Smooth muscle cell (in vitro differentiated cells): ENCODE measurements at regions not wholly inside any gene's neighbourhood (a gene's known extent, or its start where the extent isn't known, plus 50 kb on each side); places are given as distances from the start of the nearest gene placed in this dataset.

Source experiments
- DNase-seq: peaks from one replicate; lab custom pipeline; 2025; ENCODE audit not compliant: unreplicated experiment; lab: John Stamatoyannopoulos, UW
- H2AFZ ChIP-seq: fragments of 200-600 bp; sonication (generic); 2 replicates; pipeline ENCODE4 v1.6.0; 2016; ENCODE audit warnings: antibody characterized with exemption, low read depth, mild to moderate bottlenecking
- H3F3A ChIP-seq: fragments of 200-600 bp; sonication (generic); 2 replicates; pipeline ENCODE4 v1.6.0; 2017; ENCODE audit warnings: antibody characterized with exemption, low read depth
- H3K27ac ChIP-seq: fragments of 200-600 bp; sonication (generic); 2 replicates; pipeline ENCODE4 v1.5.1; 2016; ENCODE audit warnings: low read depth, mild to moderate bottlenecking
- H3K27me3 ChIP-seq: fragments of 200-600 bp; sonication (generic); 2 replicates; pipeline ENCODE4 v1.6.1; 2016; ENCODE audit warnings: low read depth, mild to moderate bottlenecking
- H3K36me3 ChIP-seq: fragments of 200-600 bp; sonication (generic); 2 replicates; pipeline ENCODE4 v1.5.1; 2016; ENCODE audit warnings: low read depth
- H3K4me1 ChIP-seq: fragments of 200-600 bp; sonication (generic); 2 replicates; pipeline ENCODE4 v1.5.1; 2016; ENCODE audit warnings: low read depth
- H3K4me2 ChIP-seq: fragments of 200-600 bp; sonication (generic); 2 replicates; pipeline ENCODE4 v1.6.0; 2016; ENCODE audit warnings: mild to moderate bottlenecking
- H3K4me3 ChIP-seq: fragments of 200-600 bp; sonication (generic); 2 replicates; pipeline ENCODE4 v1.5.1; 2016; ENCODE audit warnings: mild to moderate bottlenecking
- H3K79me2 ChIP-seq: fragments of 200-600 bp; sonication (generic); 2 replicates; pipeline ENCODE4 v1.6.0; 2016; ENCODE audit warnings: low read depth, mild to moderate bottlenecking
- H3K9ac ChIP-seq: fragments of 200-600 bp; sonication (generic); 2 replicates; pipeline ENCODE4 v1.6.0; 2016; ENCODE audit warnings: low read depth
- H3K9me3 ChIP-seq: fragments of 200-600 bp; sonication (generic); replicated peaks from 2 replicates; pipeline ENCODE4 v1.5.1; 2016; ENCODE audit warnings: low read depth
- H4K20me1 ChIP-seq: fragments of 200-600 bp; sonication (generic); 2 replicates; pipeline ENCODE4 v1.6.0; 2016; ENCODE audit warnings: low read depth
- CTCF ChIP-seq: fragments of 200-600 bp; sonication (generic); IDR thresholded peaks from 2 replicates; pipeline ENCODE4 v1.5.1; 2017; ENCODE audit warnings: borderline replicate concordance, mild to moderate bottlenecking, antibody characterized with exemption; ENCODE audit not compliant: insufficient read depth, poor library complexity, severe bottlenecking
- WGBS: methylation state at CpG from one replicate; pipeline ENCODE4 v1.1.7; 2016; ENCODE audit warnings: low lambda C conversion rate; 5-methylcytosine and 5-hydroxymethylcytosine counted together

- Histone ChIP-seq H3K4me2 (peak overlapping the region; percentile 11), H3K79me2 (no peaks in the 10 kb centered on the region), H3K36me3 (no peaks in the 10 kb centered on the region), H3K27ac (peak overlapping the region; percentile 78), H3F3A (no peaks in the 10 kb centered on the region), H3K4me3 (no peak overlapping the region), H3K27me3 (no peaks in the 10 kb centered on the region), H2AFZ (no peak overlapping the region), H3K9ac (peak overlapping the region; percentile 42), H4K20me1 (no peaks in the 10 kb centered on the region), H3K9me3 (no peaks in the 10 kb centered on the region), H3K4me1 (peaks cover 15% of the 10 kb centered on the region)
- WGBS = 31% methylated on average over 16 of the region's 16 CpGs
- DNase-seq = no peak
- TF ChIP-seq CTCF = no peak
Measured at GRCh38 chr16:86772671-86773353, 194.5 kb downstream of the FOXL1 start.

- Histone ChIP-seq H3F3A (no peaks in the 10 kb centered on the region), H3K9me3 (no peaks in the 10 kb centered on the region), H4K20me1 (no peaks in the 10 kb centered on the region), H3K4me3 (no peak overlapping the region), H3K9ac (peak overlapping the region; percentile 20), H3K27ac (peak overlapping the region; percentile 78), H3K36me3 (no peaks in the 10 kb centered on the region), H3K4me1 (peaks cover 15% of the 10 kb centered on the region), H3K4me2 (peak overlapping the region; percentile 11), H2AFZ (no peak overlapping the region), H3K27me3 (no peaks in the 10 kb centered on the region), H3K79me2 (no peaks in the 10 kb centered on the region)
- DNase-seq = no peak
- no peak for TF ChIP-seq CTCF
- WGBS = 91% methylated on average over 4 of the region's 4 CpGs
Measured at GRCh38 chr16:86773354-86773715, 195.0 kb downstream of the FOXL1 start.

DNA sequence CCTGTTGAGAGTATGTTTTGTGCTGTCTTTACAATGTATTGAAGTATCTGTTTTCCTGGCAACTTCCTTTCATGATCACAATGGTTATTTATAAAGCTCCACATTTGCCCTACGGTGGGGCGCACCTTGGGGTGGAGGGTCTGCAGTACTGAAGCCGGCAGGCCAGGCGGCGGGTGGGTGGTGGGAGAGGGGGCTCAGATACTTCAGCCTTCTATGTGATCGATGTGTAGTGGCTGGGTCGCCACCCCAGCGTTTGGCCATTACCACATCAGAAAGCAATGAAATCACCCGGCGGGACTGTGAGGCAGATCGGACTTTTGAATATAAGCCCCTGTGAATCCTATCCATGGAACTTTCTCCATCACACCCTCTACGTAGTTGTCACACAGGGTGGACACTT lies 196.6 kb downstream of the FOXL1 start:
- Histone ChIP-seq H3K9ac (no peak overlapping the region), H3K36me3 (no peaks in the 10 kb centered on the region), H3K9me3 (no peaks in the 10 kb centered on the region), H3K27me3 (no peaks in the 10 kb centered on the region), H3K4me1 (peaks cover 15% of the 10 kb centered on the region), H4K20me1 (no peaks in the 10 kb centered on the region), H3K4me3 (no peak overlapping the region), H3F3A (no peaks in the 10 kb centered on the region), H3K27ac (no peak overlapping the region), H2AFZ (no peak overlapping the region), H3K4me2 (no peak overlapping the region), H3K79me2 (no peaks in the 10 kb centered on the region)
- TF ChIP-seq CTCF = no peak
- no peak for DNase-seq
- WGBS = 94% methylated on average over 12 of the region's 12 CpGs

DNA sequence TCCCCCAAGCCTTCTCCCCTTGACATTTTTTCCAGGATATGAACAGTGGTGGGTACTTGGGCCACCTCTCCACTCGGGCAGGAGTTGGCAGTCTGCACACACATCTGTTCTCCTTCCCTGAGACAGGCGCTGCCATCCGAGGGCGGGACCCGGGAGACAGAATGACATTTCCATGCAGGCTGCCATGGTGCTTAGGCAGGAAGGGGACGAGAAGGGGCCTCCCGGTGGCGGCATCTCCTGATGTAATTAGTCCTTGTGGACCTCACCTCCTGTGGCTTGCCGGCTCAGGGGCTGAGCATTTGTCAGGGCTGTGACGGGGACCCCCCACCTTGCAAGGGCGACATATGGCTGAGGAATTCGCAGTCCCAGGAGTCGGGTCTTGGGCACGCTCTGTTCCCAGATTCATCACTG lies 197.2 kb downstream of the FOXL1 start:
- 77% methylated on average over 14 of the region's 14 CpGs for WGBS
- H3K36me3 ChIP-seq = no peaks in the 10 kb centered on the region
- H3K9me3 ChIP-seq = no peaks in the 10 kb centered on the region
- TF ChIP-seq CTCF = no peak
- H3K4me2 ChIP-seq = no peak overlapping the region
- no peaks in the 10 kb centered on the region for H3F3A ChIP-seq
- no peak for DNase-seq
- H3K27ac ChIP-seq = no peak overlapping the region
- H2AFZ ChIP-seq = no peak overlapping the region
- no peaks in the 10 kb centered on the region for H3K79me2 ChIP-seq
- no peak overlapping the region for H3K9ac ChIP-seq
- no peak overlapping the region for H3K4me3 ChIP-seq
- no peaks in the 10 kb centered on the region for H3K27me3 ChIP-seq
- peaks cover 15% of the 10 kb centered on the region for H3K4me1 ChIP-seq
- no peaks in the 10 kb centered on the region for H4K20me1 ChIP-seq
